22Rv1 (cell line): ENCODE measurements at regions not wholly inside any gene's neighbourhood (a gene's known extent, or its start where the extent isn't known, plus 50 kb on each side); places are given as distances from the start of the nearest gene placed in this dataset.

Experiments
- H3K27ac ChIP-seq: fragments of 450-650 bp; 2 replicates; pipeline ENCODE4 v1.5.1; 2017
- ZFX ChIP-seq: fragments of 450-650 bp; IDR thresholded peaks from 2 replicates; pipeline ENCODE4 v1.6.1; 2017; ENCODE audit warnings: antibody characterized with exemption, borderline replicate concordance
- TF ChIP-seq, protein P1 (sequence below): fragments of 450-650 bp; IDR thresholded peaks from 2 replicates; pipeline ENCODE4 v1.5.1; 2017; ENCODE audit warnings: mild to moderate bottlenecking

- TF ChIP-seq, protein P1, sequence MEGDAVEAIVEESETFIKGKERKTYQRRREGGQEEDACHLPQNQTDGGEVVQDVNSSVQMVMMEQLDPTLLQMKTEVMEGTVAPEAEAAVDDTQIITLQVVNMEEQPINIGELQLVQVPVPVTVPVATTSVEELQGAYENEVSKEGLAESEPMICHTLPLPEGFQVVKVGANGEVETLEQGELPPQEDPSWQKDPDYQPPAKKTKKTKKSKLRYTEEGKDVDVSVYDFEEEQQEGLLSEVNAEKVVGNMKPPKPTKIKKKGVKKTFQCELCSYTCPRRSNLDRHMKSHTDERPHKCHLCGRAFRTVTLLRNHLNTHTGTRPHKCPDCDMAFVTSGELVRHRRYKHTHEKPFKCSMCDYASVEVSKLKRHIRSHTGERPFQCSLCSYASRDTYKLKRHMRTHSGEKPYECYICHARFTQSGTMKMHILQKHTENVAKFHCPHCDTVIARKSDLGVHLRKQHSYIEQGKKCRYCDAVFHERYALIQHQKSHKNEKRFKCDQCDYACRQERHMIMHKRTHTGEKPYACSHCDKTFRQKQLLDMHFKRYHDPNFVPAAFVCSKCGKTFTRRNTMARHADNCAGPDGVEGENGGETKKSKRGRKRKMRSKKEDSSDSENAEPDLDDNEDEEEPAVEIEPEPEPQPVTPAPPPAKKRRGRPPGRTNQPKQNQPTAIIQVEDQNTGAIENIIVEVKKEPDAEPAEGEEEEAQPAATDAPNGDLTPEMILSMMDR, result no peak
- TF ChIP-seq ZFX, result no peak
- H3K27ac ChIP-seq, result no peak overlapping the region
These were observed 222.5 kb upstream of the SPTLC3 start for GRCh38 chr20:12786276-12786675.

DNA sequence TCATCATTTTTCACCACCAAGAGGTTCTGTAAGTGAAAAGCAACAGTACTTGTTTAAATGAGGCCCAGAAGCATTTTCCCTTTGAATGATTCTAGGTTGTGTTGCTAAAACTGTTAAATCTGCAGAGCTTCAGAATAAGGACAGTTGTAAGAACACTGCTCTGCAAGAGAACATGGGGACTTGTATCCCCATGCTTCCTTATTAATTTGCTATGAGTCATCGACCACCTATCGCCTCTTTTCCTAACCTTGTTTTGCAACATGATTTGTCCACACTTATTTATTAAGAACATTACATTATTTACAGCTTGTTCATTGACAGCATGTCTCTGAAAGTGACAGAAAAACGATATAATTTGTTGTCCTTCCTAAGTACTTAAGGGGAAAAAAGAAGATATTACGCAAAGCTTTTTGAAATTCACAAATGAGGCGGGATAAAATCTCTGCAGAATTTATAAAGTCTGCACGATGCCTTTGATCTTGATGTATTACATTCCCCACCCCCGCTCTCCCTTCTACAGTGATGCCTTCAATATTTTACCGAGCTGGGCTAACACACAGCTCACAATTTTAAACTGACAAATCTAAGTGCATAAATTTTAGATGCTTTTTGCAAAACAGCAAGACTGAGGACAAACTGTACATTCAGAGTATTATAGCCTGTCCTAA is 220.0 kb upstream of the SPTLC3 start:
- TF ChIP-seq, protein P1, result no peak
- no peak for TF ChIP-seq ZFX
- no peak overlapping the region for H3K27ac ChIP-seq

GRCh38 chr20:12790859-12791258 is 217.9 kb upstream of the SPTLC3 start:
- H3K27ac ChIP-seq, result no peak overlapping the region

DNA sequence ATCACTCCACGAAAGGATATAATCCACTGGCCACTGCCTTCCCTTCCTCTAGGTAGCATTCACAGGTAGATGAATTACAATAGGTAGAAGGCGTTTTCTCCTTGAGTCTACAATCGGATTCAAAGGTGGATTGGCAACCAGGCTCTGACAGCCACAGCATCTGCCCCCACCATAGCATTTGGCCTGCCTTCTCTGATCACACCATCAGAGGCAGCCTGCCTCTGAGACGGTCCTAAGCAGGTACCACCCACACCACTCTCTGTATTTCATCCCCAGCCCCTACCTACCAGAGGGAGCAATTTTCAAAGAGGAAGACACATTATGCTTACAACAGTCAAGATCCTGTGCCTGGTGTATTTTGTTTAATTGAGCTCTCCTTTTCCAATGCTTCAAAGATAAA is 210.5 kb upstream of the SPTLC3 start:
- TF ChIP-seq, protein P1, result no peak
- no peak for TF ChIP-seq ZFX
- H3K27ac ChIP-seq, result no peak overlapping the region

More at GRCh38 chr20:12790859-12791258, 217.9 kb upstream of the SPTLC3 start:
- TF ChIP-seq, protein P1, result no peak
- no peak for TF ChIP-seq ZFX

DNA sequence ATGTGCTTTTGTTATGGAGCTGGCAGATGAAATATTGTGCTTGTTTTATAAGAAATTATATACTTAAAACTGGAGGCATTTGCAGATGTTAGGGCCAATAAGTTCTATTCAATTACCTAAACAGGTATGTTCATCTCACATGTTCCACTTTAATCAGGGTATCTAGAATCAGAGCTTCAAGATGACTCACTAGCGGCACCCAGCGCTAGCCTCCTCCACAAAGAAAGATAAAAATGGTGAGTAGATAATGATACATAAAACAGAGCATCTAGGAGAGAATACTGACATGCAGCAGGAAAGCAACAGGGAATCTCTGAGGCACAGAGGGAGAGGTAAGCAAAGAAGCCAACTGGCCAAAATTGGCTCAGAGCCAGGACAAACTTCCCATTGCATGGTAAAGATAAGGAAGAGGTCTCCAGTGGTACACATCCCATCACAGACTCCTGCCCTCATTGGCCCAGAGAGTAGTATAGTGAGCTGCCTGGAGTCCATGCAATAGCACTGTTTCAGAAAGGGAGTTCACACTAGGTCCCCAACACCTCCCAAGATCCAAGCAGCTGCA is 200.7 kb upstream of the SPTLC3 start:
- no peak overlapping the region for H3K27ac ChIP-seq
- TF ChIP-seq ZFX, result no peak
- TF ChIP-seq, protein P1, result no peak; the same call in 1 of the 2 replicates

- H3K27ac ChIP-seq, result no peak overlapping the region
- no peak for TF ChIP-seq ZFX
- TF ChIP-seq, protein P1, result no peak
These were observed 193.5 kb upstream of the SPTLC3 start for GRCh38 chr20:12815231-12815768.

GRCh38 chr20:12815778-12816408 is 192.9 kb upstream of the SPTLC3 start:
- H3K27ac ChIP-seq, result no peak overlapping the region
- TF ChIP-seq, protein P1, result no peak
- no peak for TF ChIP-seq ZFX
